ENCODE measurements at regions not wholly inside any gene's neighbourhood (a gene's known extent, or its start where the extent isn't known, plus 50 kb on each side); places are given as distances from the start of the nearest gene placed in this dataset.

DNA sequence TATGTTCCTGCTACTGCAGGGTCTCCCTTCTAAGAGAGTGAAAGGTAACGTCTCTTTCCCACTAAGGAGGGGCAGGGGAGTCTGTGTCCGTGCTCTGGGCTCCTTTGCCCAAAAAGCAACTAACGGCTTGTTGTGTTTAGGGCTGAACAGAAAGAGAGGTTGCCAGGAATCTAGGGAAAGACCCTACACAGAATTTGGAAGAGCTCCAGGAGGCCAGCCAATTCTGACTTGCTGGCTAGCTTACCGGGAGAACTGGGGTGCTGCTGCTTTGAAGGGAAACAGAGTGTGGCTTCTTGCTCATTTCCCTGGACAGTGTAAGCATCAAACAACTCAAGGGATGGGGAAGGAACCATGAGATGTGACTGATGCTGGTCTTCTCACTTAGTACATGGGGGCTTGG is 176.1 kb downstream of the GADD45G start:
- H3K9ac ChIP-seq (ENCODE audit: low read length): no peak overlapping the region
- H4K20me1 ChIP-seq (ENCODE audit: low read depth, low read length): no peaks in the 10 kb centered on the region
- H3K27me3 ChIP-seq (ENCODE audit: low read length): no peaks in the 10 kb centered on the region
- H3K27ac ChIP-seq (ENCODE audit: low read depth, low read length): no peak overlapping the region
- no peak overlapping the region for H3K4me3 ChIP-seq (ENCODE audit: insufficient read depth, low read length, poor library complexity, severe bottlenecking)
- H3K4me2 ChIP-seq (ENCODE audit: low read depth, low read length, poor library complexity, severe bottlenecking): no peak overlapping the region
- H3K9me2 ChIP-seq (replicated peaks; ENCODE audit: insufficient read depth, low read length): no peaks in the 10 kb centered on the region
- no peaks in the 10 kb centered on the region for H3K79me2 ChIP-seq (ENCODE audit: insufficient read depth, low read length)
- no peaks in the 10 kb centered on the region for H3K36me3 ChIP-seq (ENCODE audit: low read length)
- H2AFZ ChIP-seq (ENCODE audit: low read depth, low read length, severe bottlenecking): no peak overlapping the region
- TF ChIP-seq, protein P1, sequence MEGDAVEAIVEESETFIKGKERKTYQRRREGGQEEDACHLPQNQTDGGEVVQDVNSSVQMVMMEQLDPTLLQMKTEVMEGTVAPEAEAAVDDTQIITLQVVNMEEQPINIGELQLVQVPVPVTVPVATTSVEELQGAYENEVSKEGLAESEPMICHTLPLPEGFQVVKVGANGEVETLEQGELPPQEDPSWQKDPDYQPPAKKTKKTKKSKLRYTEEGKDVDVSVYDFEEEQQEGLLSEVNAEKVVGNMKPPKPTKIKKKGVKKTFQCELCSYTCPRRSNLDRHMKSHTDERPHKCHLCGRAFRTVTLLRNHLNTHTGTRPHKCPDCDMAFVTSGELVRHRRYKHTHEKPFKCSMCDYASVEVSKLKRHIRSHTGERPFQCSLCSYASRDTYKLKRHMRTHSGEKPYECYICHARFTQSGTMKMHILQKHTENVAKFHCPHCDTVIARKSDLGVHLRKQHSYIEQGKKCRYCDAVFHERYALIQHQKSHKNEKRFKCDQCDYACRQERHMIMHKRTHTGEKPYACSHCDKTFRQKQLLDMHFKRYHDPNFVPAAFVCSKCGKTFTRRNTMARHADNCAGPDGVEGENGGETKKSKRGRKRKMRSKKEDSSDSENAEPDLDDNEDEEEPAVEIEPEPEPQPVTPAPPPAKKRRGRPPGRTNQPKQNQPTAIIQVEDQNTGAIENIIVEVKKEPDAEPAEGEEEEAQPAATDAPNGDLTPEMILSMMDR (IDR thresholded peaks at IDR 0.05; ENCODE audit: insufficient read depth, low read length, poor library complexity, severe bottlenecking): no peak
- no peak for TF ChIP-seq EZH2phosphoT487 (conservative IDR thresholded peaks at IDR 0.05; ENCODE audit: low read length)
- H3K9me3 ChIP-seq (ENCODE audit: insufficient read depth, low read length): no peaks in the 10 kb centered on the region
- no peaks in the 10 kb centered on the region for H3F3A ChIP-seq (ENCODE audit: insufficient read depth)

DNA sequence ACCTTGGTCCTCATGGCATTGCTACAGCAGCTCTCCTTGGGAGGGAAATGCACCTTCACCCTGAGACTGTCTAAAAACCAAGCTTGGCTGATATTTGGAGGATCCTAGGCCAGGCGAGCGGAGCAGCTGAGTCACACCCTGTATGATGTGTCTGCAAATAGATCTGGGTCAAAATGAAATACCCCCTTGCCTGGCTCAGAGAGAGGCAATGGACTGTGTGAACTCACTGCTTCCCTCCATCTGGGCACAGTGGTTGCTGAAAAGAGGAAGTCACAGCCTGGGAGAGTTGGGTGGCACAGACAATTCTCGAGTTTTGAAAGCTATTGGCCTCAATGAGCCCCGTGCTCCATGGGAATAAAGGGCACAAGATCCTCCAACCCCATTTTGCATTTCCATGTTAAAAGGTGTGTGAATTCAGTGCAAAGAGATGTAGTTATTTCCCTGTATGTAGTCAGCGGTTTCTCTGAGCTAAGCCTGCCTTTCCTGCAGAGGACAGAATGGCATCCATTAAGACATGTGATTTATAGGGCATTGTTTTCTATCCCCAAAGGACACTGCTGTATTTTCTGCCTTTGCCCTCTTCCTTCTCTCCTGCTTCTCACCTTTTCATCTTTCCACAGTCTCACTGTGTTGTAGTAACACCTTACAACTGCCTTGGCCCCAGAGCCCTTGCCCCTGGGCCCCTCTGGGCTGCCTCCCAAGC is 177.2 kb downstream of the GADD45G start:
- Histone ChIP-seq H2AFZ (ENCODE audit: low read depth, low read length, severe bottlenecking) (no peak overlapping the region), H3K9me3 (ENCODE audit: insufficient read depth, low read length) (no peaks in the 10 kb centered on the region), H3K27me3 (ENCODE audit: low read length) (no peaks in the 10 kb centered on the region; the same call in 1 of the 2 replicates), H3K36me3 (ENCODE audit: low read length) (no peaks in the 10 kb centered on the region), H3K9me2 (replicated peaks; ENCODE audit: insufficient read depth, low read length) (no peaks in the 10 kb centered on the region), H3K4me2 (ENCODE audit: low read depth, low read length, poor library complexity, severe bottlenecking) (no peak overlapping the region), H4K20me1 (ENCODE audit: low read depth, low read length) (no peaks in the 10 kb centered on the region), H3K79me2 (ENCODE audit: insufficient read depth, low read length) (no peaks in the 10 kb centered on the region), H3K4me3 (ENCODE audit: insufficient read depth, low read length, poor library complexity, severe bottlenecking) (no peak overlapping the region), H3F3A (ENCODE audit: insufficient read depth) (no peaks in the 10 kb centered on the region), H3K27ac (ENCODE audit: low read depth, low read length) (no peak overlapping the region), H3K9ac (ENCODE audit: low read length) (no peak overlapping the region)
- no peak for TF ChIP-seq EZH2phosphoT487 (conservative IDR thresholded peaks at IDR 0.05; ENCODE audit: low read length)
- TF ChIP-seq, protein P1 (IDR thresholded peaks at IDR 0.05; ENCODE audit: insufficient read depth, low read length, poor library complexity, severe bottlenecking): no peak

DNA sequence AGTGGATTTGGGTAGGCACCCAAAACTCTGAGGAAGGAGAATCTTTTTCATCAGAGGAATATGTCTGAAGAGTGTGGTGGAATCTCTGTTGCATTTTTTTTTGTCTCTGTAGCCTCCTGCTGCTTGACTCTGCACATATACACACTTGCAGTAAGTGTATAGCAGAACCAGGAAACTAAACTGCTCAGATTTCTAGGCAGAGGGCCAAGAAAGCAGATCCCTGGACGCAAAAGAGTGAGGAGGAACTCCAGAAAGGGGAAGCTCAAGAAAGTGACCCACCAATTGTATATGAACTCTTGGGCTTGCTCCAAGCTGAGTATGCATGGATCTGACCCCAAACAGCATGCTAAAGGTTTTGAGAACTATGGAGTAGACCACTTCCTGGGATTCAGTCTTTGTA is 181.8 kb downstream of the GADD45G start:
- Histone ChIP-seq H2AFZ (ENCODE audit: low read depth, low read length, severe bottlenecking) (no peak overlapping the region), H3K4me3 (ENCODE audit: insufficient read depth, low read length, poor library complexity, severe bottlenecking) (no peak overlapping the region), H3K9me3 (ENCODE audit: insufficient read depth, low read length) (no peaks in the 10 kb centered on the region), H4K20me1 (ENCODE audit: low read depth, low read length) (no peaks in the 10 kb centered on the region), H3K27ac (ENCODE audit: low read depth, low read length) (no peak overlapping the region), H3K36me3 (ENCODE audit: low read length) (no peaks in the 10 kb centered on the region), H3K4me2 (ENCODE audit: low read depth, low read length, poor library complexity, severe bottlenecking) (no peak overlapping the region), H3F3A (ENCODE audit: insufficient read depth) (no peaks in the 10 kb centered on the region), H3K79me2 (ENCODE audit: insufficient read depth, low read length) (no peaks in the 10 kb centered on the region), H3K27me3 (ENCODE audit: low read length) (no peaks in the 10 kb centered on the region; the same call in 1 of the 2 replicates), H3K9ac (ENCODE audit: low read length) (no peak overlapping the region), H3K9me2 (replicated peaks; ENCODE audit: insufficient read depth, low read length) (no peaks in the 10 kb centered on the region)
- TF ChIP-seq, protein P1 (IDR thresholded peaks at IDR 0.05; ENCODE audit: insufficient read depth, low read length, poor library complexity, severe bottlenecking): no peak
- no peak for TF ChIP-seq EZH2phosphoT487 (conservative IDR thresholded peaks at IDR 0.05; ENCODE audit: low read length)

Data from SU-DHL-6 (cell line).